Prostate gland (tissue), 2 donors: ENCODE measurements at regions not wholly inside any gene's neighbourhood (a gene's known extent, or its start where the extent isn't known, plus 50 kb on each side); places are given as distances from the start of the nearest gene placed in this dataset.

ENCODE experiments used
- DNase-seq: peaks from one replicate; pipeline ENCODE4 v3.0.0-alpha.2; 2019; ENCODE audit warnings: low spot score
- H3K27ac ChIP-seq, 2 donors: fragments of 200-600 bp; sonication (generic); 2 replicates each; pipeline ENCODE4 v1.5.1; 2017 to 2019
- H3K27me3 ChIP-seq: fragments of 200-600 bp; sonication (generic); replicated peaks from 2 replicates; pipeline ENCODE4 v1.5.1; 2019; ENCODE audit not compliant: insufficient read depth
- H3K36me3 ChIP-seq, 2 donors: fragments of 200-600 bp; sonication (generic); 1 replicate in 1 of 2; 2 replicates in 1 of 2; pipeline versions ENCODE4 v1.5.1 to v1.8.1; 2017 to 2019
- H3K4me1 ChIP-seq: fragments of 200-600 bp; sonication (generic); replicated peaks from 2 replicates; pipeline ENCODE4 v1.5.1; 2019
- H3K4me3 ChIP-seq, 2 donors: fragments of 200-600 bp; sonication (generic); 2 replicates each; pipeline ENCODE4 v1.5.1; 2017 to 2019
- H3K9me3 ChIP-seq: fragments of 200-600 bp; sonication (generic); 2 replicates; pipeline ENCODE4 v1.5.1; 2017
- CTCF ChIP-seq, 4 experiments: fragments of 200-600 bp in 2 of 4; fragments of 450-650 bp in 2 of 4; sonication (generic) in 2 of 4; IDR thresholded peaks; 1 replicate in 3 of 4; 2 replicates in 1 of 4; pipeline ENCODE4 v1.5.1; 2016 to 2019; ENCODE audit warnings: antibody characterized with exemption in 4 of 4, mild to moderate bottlenecking in 2 of 4, moderate library complexity in 2 of 4
- POLR2A ChIP-seq: fragments of 450-650 bp; IDR thresholded peaks from one replicate; pipeline ENCODE4 v1.6.1; 2016; ENCODE audit warnings: antibody characterized with exemption, mild to moderate bottlenecking
- POLR2AphosphoS5 ChIP-seq: sonication (generic); formaldehyde crosslinking; IDR thresholded peaks from one replicate; pipeline ENCODE4 v1.6.1; 2017; ENCODE audit warnings: antibody characterized with exemption
- WGBS: methylation state at CpG from one replicate; pipeline ENCODE4 v1.1.5; 2018; 5-methylcytosine and 5-hydroxymethylcytosine counted together
- intact Hi-C: fragments of 100-400 bp; cut with DNase I; formaldehyde crosslinking; loops from one replicate; pipeline ENCODE4 v1.14.2; 2022

GRCh38 chr4:38590046-38590445 is 74.0 kb upstream of the KLF3 start:
- H3K27me3 ChIP-seq, result no peaks in the 10 kb centered on the region
- H3K27ac ChIP-seq, result no peak overlapping the region
- no peak overlapping the region for H3K4me3 ChIP-seq
- no peaks in the 10 kb centered on the region for H3K4me1 ChIP-seq
- no peak for DNase-seq
- intact Hi-C loops, result no loop called here
- WGBS, result 76% methylated on average over 4 of the region's 4 CpGs
- no peaks in the 10 kb centered on the region for H3K9me3 ChIP-seq
- no peaks in the 10 kb centered on the region for H3K36me3 ChIP-seq
- TF ChIP-seq CTCF (IDR thresholded peaks at IDR 0.05) (no peak), POLR2A (no peak), POLR2AphosphoS5 (no peak)

GRCh38 chr4:38591617-38592337 is 72.2 kb upstream of the KLF3 start:
- intact Hi-C loops, result no loop called here
- DNase-seq, result no peak
- H3K4me3 ChIP-seq, result no peak overlapping the region
- no peaks in the 10 kb centered on the region for H3K9me3 ChIP-seq
- H3K27me3 ChIP-seq, result no peaks in the 10 kb centered on the region
- TF ChIP-seq POLR2AphosphoS5 (peak; percentile 22), POLR2A (no peak), CTCF (IDR thresholded peaks at IDR 0.05) (no peak)
- no peak overlapping the region for H3K27ac ChIP-seq
- H3K4me1 ChIP-seq, result no peaks in the 10 kb centered on the region
- 34% methylated on average over 10 of the region's 10 CpGs for WGBS
- H3K36me3 ChIP-seq, result no peaks in the 10 kb centered on the region

- intact Hi-C loops, result no loop called here
- Histone ChIP-seq H3K4me3 (no peak overlapping the region), H3K27ac (no peak overlapping the region), H3K27me3 (no peaks in the 10 kb centered on the region), H3K4me1 (no peaks in the 10 kb centered on the region), H3K36me3 (no peaks in the 10 kb centered on the region), H3K9me3 (no peaks in the 10 kb centered on the region)
- no peak for DNase-seq
- WGBS, result 94% methylated on average over 3 of the region's 3 CpGs
- TF ChIP-seq POLR2A (no peak), CTCF (IDR thresholded peaks at IDR 0.05) (no peak), POLR2AphosphoS5 (no peak)
Measured at GRCh38 chr4:38598489-38598888, 65.5 kb upstream of the KLF3 start.

- Histone ChIP-seq H3K4me3 (no peak overlapping the region), H3K4me1 (no peaks in the 10 kb centered on the region), H3K9me3 (no peaks in the 10 kb centered on the region), H3K27ac (no peak overlapping the region), H3K36me3 (no peaks in the 10 kb centered on the region), H3K27me3 (no peaks in the 10 kb centered on the region)
- intact Hi-C loops, result no loop called here
- TF ChIP-seq POLR2AphosphoS5 (no peak), CTCF (IDR thresholded peaks at IDR 0.05) (no peak), POLR2A (no peak)
- 62% methylated on average over 4 of the region's 4 CpGs for WGBS
- no peak for DNase-seq
Measured at GRCh38 chr4:38600575-38600974, 63.4 kb upstream of the KLF3 start.

GRCh38 chr4:38601244-38601915 is 62.6 kb upstream of the KLF3 start:
- no peaks in the 10 kb centered on the region for H3K4me1 ChIP-seq
- H3K27me3 ChIP-seq, result no peaks in the 10 kb centered on the region
- 59% methylated on average over 6 of the region's 6 CpGs for WGBS
- intact Hi-C loops, result no loop called here
- peak; percentile 19 for DNase-seq
- H3K27ac ChIP-seq, result no peak overlapping the region
- no peak overlapping the region for H3K4me3 ChIP-seq
- no peaks in the 10 kb centered on the region for H3K36me3 ChIP-seq
- H3K9me3 ChIP-seq, result no peaks in the 10 kb centered on the region
- TF ChIP-seq POLR2A (no peak), CTCF (IDR thresholded peaks at IDR 0.05) (no peak), POLR2AphosphoS5 (peak; percentile 5)
